ENCODE measurements at regions not wholly inside any gene's neighbourhood (a gene's known extent, or its start where the extent isn't known, plus 50 kb on each side); places are given as distances from the start of the nearest gene placed in this dataset.

GRCh38 chr12:77401770-77402081 lies 336.4 kb upstream of the E2F7 start:
- DNase-seq (ENCODE audit: low read depth in 2 of 2): no peak
- TF ChIP-seq CTCF (IDR thresholded peaks at IDR 0.05; ENCODE audit: low read depth, low read length): no peak
- H3K4me3 ChIP-seq (replicated peaks in 1 of 2; ENCODE audit: low read depth in 2 of 2, low read length in 2 of 2): no peak overlapping the region

- H3K4me3 ChIP-seq (replicated peaks in 1 of 2; ENCODE audit: low read depth in 2 of 2, low read length in 2 of 2): no peak overlapping the region
- TF ChIP-seq CTCF (IDR thresholded peaks at IDR 0.05; ENCODE audit: low read depth, low read length): no peak
- no peak for DNase-seq (ENCODE audit: low read depth in 2 of 2)
Observed at GRCh38 chr12:77401064-77401769, 335.8 kb upstream of the E2F7 start.

GRCh38 chr12:77392467-77393088 lies 327.2 kb upstream of the E2F7 start:
- H3K4me3 ChIP-seq (replicated peaks in 1 of 2; ENCODE audit: low read depth in 2 of 2, low read length in 2 of 2): no peak overlapping the region
- no peak for TF ChIP-seq CTCF (IDR thresholded peaks at IDR 0.05; ENCODE audit: low read depth, low read length)
- DNase-seq (ENCODE audit: low read depth in 2 of 2): no peak

GRCh38 chr12:77388445-77389265 lies 323.3 kb upstream of the E2F7 start:
- DNase-seq (ENCODE audit: low read depth in 2 of 2): peak in 1 of 2 donors; percentile 6
- no peak overlapping the region for H3K4me3 ChIP-seq (replicated peaks in 1 of 2; ENCODE audit: low read depth in 2 of 2, low read length in 2 of 2)
- no peak for TF ChIP-seq CTCF (IDR thresholded peaks at IDR 0.05; ENCODE audit: low read depth, low read length)

GRCh38 chr12:77387671-77388070 lies 322.3 kb upstream of the E2F7 start:
- TF ChIP-seq CTCF (IDR thresholded peaks at IDR 0.05; ENCODE audit: low read depth, low read length): no peak
- H3K4me3 ChIP-seq (replicated peaks in 1 of 2; ENCODE audit: low read depth in 2 of 2, low read length in 2 of 2): no peak overlapping the region
- no peak for DNase-seq (ENCODE audit: low read depth in 2 of 2)

GRCh38 chr12:77387214-77387613 lies 321.8 kb upstream of the E2F7 start:
- DNase-seq (ENCODE audit: low read depth in 2 of 2): no peak
- no peak overlapping the region for H3K4me3 ChIP-seq (replicated peaks in 1 of 2; ENCODE audit: low read depth in 2 of 2, low read length in 2 of 2)
- TF ChIP-seq CTCF (IDR thresholded peaks at IDR 0.05; ENCODE audit: low read depth, low read length): no peak
